Naive thymus-derived CD4-positive, alpha-beta T cell (primary cell): ENCODE measurements at regions not wholly inside any gene's neighbourhood (a gene's known extent, or its start where the extent isn't known, plus 50 kb on each side); places are given as distances from the start of the nearest gene placed in this dataset.
"Not testable (repeated sequence)": the region's sequence is repeated elsewhere in the genome, so short reads cannot be mapped to it uniquely, and the experiment has no call there.

Source experiments
- ATAC-seq: fragments of 150-1000 bp; cut with Tn5 transposase; 2 replicates; pipeline ENCODE4 v1.10.0; 2021; ENCODE audit warnings: mild to moderate bottlenecking, moderate library complexity
- CTCF ChIA-PET: fragments of 350-600 bp; sonication (Branson Sonifier 250); formaldehyde crosslinking; loops from one replicate; lab custom pipeline; 2021; ENCODE audit warnings: antibody characterized with exemption; lab: Charles Lee
- POLR2A ChIA-PET: fragments of 350-600 bp; sonication (Branson Sonifier 250); formaldehyde crosslinking; loops from one replicate; lab custom pipeline; 2021; ENCODE audit warnings: antibody characterized with exemption, inconsistent platforms; lab: Charles Lee
- DNase-seq, 9 donors: peaks; one replicate each; pipeline versions ENCODE4 v3.0.0 to v3.0.0-alpha.2; 2020 to 2022; ENCODE audit warnings: mixed read lengths in 1 of 9
- H3K27ac ChIP-seq: one replicate; pipeline ENCODE4 v1.7.0; 2013; ENCODE audit warnings: mild to moderate bottlenecking, low read depth, low read length, moderate library complexity
- H3K27me3 ChIP-seq, 2 donors: one replicate each; pipeline ENCODE4 v1.7.0; 2013; ENCODE audit warnings: low read length in 2 of 2, mild to moderate bottlenecking in 2 of 2, moderate library complexity in 2 of 2; ENCODE audit not compliant: control insufficient read depth in 2 of 2, insufficient read depth in 2 of 2
- H3K36me3 ChIP-seq, 3 experiments: 1 replicate in 2 of 3; 2 replicates in 1 of 3; pipeline ENCODE4 v1.7.0; 2013; ENCODE audit warnings: low read length in 3 of 3, mild to moderate bottlenecking in 3 of 3, moderate library complexity in 1 of 3; ENCODE audit not compliant: insufficient read depth in 3 of 3, control insufficient read depth in 2 of 3
- H3K4me1 ChIP-seq, 2 donors: one replicate each; pipeline ENCODE4 v1.7.0; 2013; ENCODE audit warnings: low read length in 2 of 2, mild to moderate bottlenecking in 2 of 2, moderate library complexity in 1 of 2; ENCODE audit not compliant: control insufficient read depth in 2 of 2, insufficient read depth in 2 of 2
- H3K4me3 ChIP-seq: 2 replicates; pipeline ENCODE4 v1.7.0; 2013; ENCODE audit warnings: mild to moderate bottlenecking, low read length
- H3K9me3 ChIP-seq, 3 experiments: 1 replicate in 2 of 3; 2 replicates in 1 of 3; pipeline ENCODE4 v1.7.0; 2013; ENCODE audit warnings: low read length in 3 of 3; ENCODE audit not compliant: control insufficient read depth in 2 of 3
- H3K27ac Mint-ChIP-seq, 9 donors: one replicate each; pipeline ENCODE4 v1.8.0; 2020 to 2022; ENCODE audit warnings: mixed read lengths in 9 of 9, mild to moderate bottlenecking in 8 of 9, moderate library complexity in 5 of 9, inconsistent platforms in 2 of 9
- H3K27me3 Mint-ChIP-seq, 5 donors: one replicate each; pipeline ENCODE4 v1.8.0; 2021 to 2022; ENCODE audit warnings: mixed read lengths in 5 of 5, mild to moderate bottlenecking in 1 of 5
- H3K36me3 Mint-ChIP-seq, 5 donors: one replicate each; pipeline ENCODE4 v1.8.0; 2020 to 2022; ENCODE audit warnings: mixed read lengths in 5 of 5, mild to moderate bottlenecking in 3 of 5, inconsistent platforms in 1 of 5
- H3K4me1 Mint-ChIP-seq, 7 donors: one replicate each; pipeline ENCODE4 v1.8.0; 2020 to 2022; ENCODE audit warnings: mixed read lengths in 7 of 7, mild to moderate bottlenecking in 3 of 7, inconsistent platforms in 1 of 7
- H3K4me3 Mint-ChIP-seq, 10 donors: one replicate each; pipeline ENCODE4 v1.8.0; 2020 to 2022; ENCODE audit warnings: mild to moderate bottlenecking in 10 of 10, mixed read lengths in 10 of 10, moderate library complexity in 6 of 10, inconsistent platforms in 2 of 10
- H3K9me3 Mint-ChIP-seq, 11 donors: one replicate each; pipeline ENCODE4 v1.8.0; 2020 to 2022; ENCODE audit warnings: mixed read lengths in 11 of 11, mild to moderate bottlenecking in 4 of 11, inconsistent platforms in 1 of 11, moderate library complexity in 1 of 11
- intact Hi-C, 2 donors: fragments of 100-400 bp; cut with micrococcal nuclease; formaldehyde crosslinking; loops; one replicate each; pipeline ENCODE4 v1.15.1; 2023

GRCh38 chrX:445727-446126, 59.0 kb upstream of the PPP2R3B start:
- intact Hi-C loops, result no loop called here
- peaks cover 0 to 16% (median 10%) of the 10 kb centered on the region in 5 donors for H3K36me3 Mint-ChIP-seq
- ChIA-PET POLR2A (no interaction called here), CTCF (no interaction called here)
- peaks cover 0 to 6% (median 0%) of the 10 kb centered on the region in 11 donors for H3K9me3 Mint-ChIP-seq
- Histone ChIP-seq H3K9me3 (no peaks in the 10 kb centered on the region), H3K36me3 (no peaks in the 10 kb centered on the region), H3K4me3 (no peak overlapping the region), H3K4me1 (no peaks in the 10 kb centered on the region), H3K27me3 (no peaks in the 10 kb centered on the region), H3K27ac (no peak overlapping the region)
- H3K4me1 Mint-ChIP-seq, result peaks cover 0 to 9% (median 0%) of the 10 kb centered on the region in 7 donors
- H3K27me3 Mint-ChIP-seq, result peaks cover 0 to 6% (median 0%) of the 10 kb centered on the region in 5 donors
- ATAC-seq (no peak), DNase-seq (no peak)
- no peak overlapping the region for H3K4me3 Mint-ChIP-seq
- H3K27ac Mint-ChIP-seq, result no peak overlapping the region

- no peak overlapping the region for H3K4me3 ChIP-seq
- peaks cover 0 to 6% (median 0%) of the 10 kb centered on the region in 5 donors for H3K27me3 Mint-ChIP-seq
- intact Hi-C loops, result no loop called here
- no peaks in the 10 kb centered on the region for H3K4me1 ChIP-seq
- H3K36me3 Mint-ChIP-seq, result peaks cover 0 to 14% (median 10%) of the 10 kb centered on the region in 5 donors
- ATAC-seq (no peak), DNase-seq (no peak)
- H3K9me3 ChIP-seq, result no peaks in the 10 kb centered on the region
- H3K27ac Mint-ChIP-seq, result no peak overlapping the region
- ChIA-PET POLR2A (no interaction called here), CTCF (no interaction called here)
- H3K4me1 Mint-ChIP-seq, result peaks cover 0 to 9% (median 0%) of the 10 kb centered on the region in 7 donors
- H3K9me3 Mint-ChIP-seq, result peaks cover 0 to 6% (median 0%) of the 10 kb centered on the region in 11 donors
- no peak overlapping the region for H3K4me3 Mint-ChIP-seq
- H3K36me3 ChIP-seq, result no peaks in the 10 kb centered on the region
- no peaks in the 10 kb centered on the region for H3K27me3 ChIP-seq
- H3K27ac ChIP-seq, result no peak overlapping the region
Observed at GRCh38 chrX:446245-446644, 59.5 kb upstream of the PPP2R3B start.

GRCh38 chrX:447052-447451, 60.3 kb upstream of the PPP2R3B start:
- intact Hi-C loops, result no loop called here
- peaks cover 0 to 13% (median 8%) of the 10 kb centered on the region in 5 donors for H3K36me3 Mint-ChIP-seq
- POLR2A ChIA-PET, result no interaction called here
- Histone ChIP-seq H3K27ac (no peak overlapping the region), H3K4me1 (no peaks in the 10 kb centered on the region), H3K36me3 (no peaks in the 10 kb centered on the region), H3K9me3 (no peaks in the 10 kb centered on the region), H3K4me3 (no peak overlapping the region), H3K27me3 (no peaks in the 10 kb centered on the region)
- no peak for DNase-seq
- peaks cover 0 to 9% (median 0%) of the 10 kb centered on the region in 7 donors for H3K4me1 Mint-ChIP-seq
- no peak overlapping the region for H3K27ac Mint-ChIP-seq
- no peak for ATAC-seq
- CTCF ChIA-PET, result no interaction called here
- H3K27me3 Mint-ChIP-seq, result peaks cover 0 to 7% (median under 1%) of the 10 kb centered on the region in 5 donors
- peaks cover 0 to 6% (median 0%) of the 10 kb centered on the region in 11 donors for H3K9me3 Mint-ChIP-seq
- no peak overlapping the region for H3K4me3 Mint-ChIP-seq

- intact Hi-C loops, H3K27ac ChIP-seq, H3K27me3 ChIP-seq, CTCF ChIA-PET, DNase-seq, ATAC-seq, H3K4me1 ChIP-seq, H3K4me3 ChIP-seq, H3K9me3 ChIP-seq, H3K4me1 Mint-ChIP-seq, POLR2A ChIA-PET, H3K27ac Mint-ChIP-seq, H3K36me3 ChIP-seq, H3K4me3 Mint-ChIP-seq, H3K36me3 Mint-ChIP-seq: not testable (repeated sequence)
- Mint-ChIP-seq H3K9me3 (peaks cover 0 to 13% (median 2%) of the 10 kb centered on the region in 11 donors), H3K27me3 (peaks cover 0 to 27% (median 19%) of the 10 kb centered on the region in 5 donors)
Observed at GRCh38 chrX:451750-452149, 65.0 kb upstream of the PPP2R3B start.

- no peak for DNase-seq
Observed at GRCh38 chrX:452598-452997, 65.9 kb upstream of the PPP2R3B start.

GRCh38 chrX:454514-454913, 67.8 kb upstream of the PPP2R3B start:
- H3K4me1 Mint-ChIP-seq, POLR2A ChIA-PET, H3K36me3 ChIP-seq, H3K9me3 ChIP-seq, DNase-seq, ATAC-seq, intact Hi-C loops, H3K4me3 ChIP-seq, H3K27ac Mint-ChIP-seq, H3K27ac ChIP-seq, CTCF ChIA-PET, H3K36me3 Mint-ChIP-seq, H3K4me1 ChIP-seq, H3K4me3 Mint-ChIP-seq, H3K27me3 ChIP-seq: not testable (repeated sequence)
- Mint-ChIP-seq H3K9me3 (peaks cover 0 to 13% (median 5%) of the 10 kb centered on the region in 11 donors), H3K27me3 (peaks cover 0 to 38% (median 27%) of the 10 kb centered on the region in 5 donors)

More at GRCh38 chrX:452598-452997, 65.9 kb upstream of the PPP2R3B start:
- Histone ChIP-seq H3K9me3 (peaks cover 0 to 6% (median 4%) of the 10 kb centered on the region in 3 experiments), H3K27me3 (no peaks in the 10 kb centered on the region), H3K4me1 (no peaks in the 10 kb centered on the region), H3K27ac (no peak overlapping the region), H3K36me3 (no peaks in the 10 kb centered on the region), H3K4me3 (no peak overlapping the region)
- Mint-ChIP-seq H3K9me3 (peaks cover 0 to 13% (median 5%) of the 10 kb centered on the region in 11 donors), H3K4me3 (no peak overlapping the region), H3K36me3 (peaks cover 0 to 7% (median 0%) of the 10 kb centered on the region in 5 donors), H3K27me3 (peaks cover 0 to 35% (median 27%) of the 10 kb centered on the region in 5 donors), H3K4me1 (peaks cover 0 to 6% (median 0%) of the 10 kb centered on the region in 7 donors), H3K27ac (no peak overlapping the region)
- intact Hi-C loops, result no loop called here
- ATAC-seq, result no peak
- ChIA-PET POLR2A (no interaction called here), CTCF (no interaction called here)

- no peaks in the 10 kb centered on the region for H3K27me3 ChIP-seq
- ATAC-seq (no peak), DNase-seq (no peak)
- no peak overlapping the region for H3K27ac Mint-ChIP-seq
- POLR2A ChIA-PET, result no interaction called here
- no peaks in the 10 kb centered on the region for H3K36me3 ChIP-seq
- peaks cover 0 to 38% (median 27%) of the 10 kb centered on the region in 5 donors for H3K27me3 Mint-ChIP-seq
- H3K4me1 ChIP-seq, result no peaks in the 10 kb centered on the region
- H3K36me3 Mint-ChIP-seq, result peaks cover 0 to 7% (median 0%) of the 10 kb centered on the region in 5 donors
- no peak overlapping the region for H3K27ac ChIP-seq
- peaks cover 0 to 6% (median 4%) of the 10 kb centered on the region in 3 experiments for H3K9me3 ChIP-seq
- no peak overlapping the region for H3K4me3 ChIP-seq
- intact Hi-C loops, result no loop called here
- peaks cover 0 to 13% (median 5%) of the 10 kb centered on the region in 11 donors for H3K9me3 Mint-ChIP-seq
- H3K4me1 Mint-ChIP-seq, result peaks cover 0 to 6% (median 0%) of the 10 kb centered on the region in 7 donors
- H3K4me3 Mint-ChIP-seq, result no peak overlapping the region
- CTCF ChIA-PET, result no interaction called here
Observed at GRCh38 chrX:455199-455598, 68.5 kb upstream of the PPP2R3B start.
